HG03159 (cell line): ENCODE measurements at regions not wholly inside any gene's neighbourhood (a gene's known extent, or its start where the extent isn't known, plus 50 kb on each side); places are given as distances from the start of the nearest gene placed in this dataset.
"Not testable (repeated sequence)": the region's sequence is repeated elsewhere in the genome, so short reads cannot be mapped to it uniquely, and the experiment has no call there.

ENCODE experiments used
- ATAC-seq: cut with Tn5 transposase; IDR thresholded peaks from one replicate; pipeline ENCODE4 v1.9.1; 2021; ENCODE audit warnings: mild to moderate bottlenecking, moderate library complexity; ENCODE audit not compliant: unreplicated experiment

DNA sequence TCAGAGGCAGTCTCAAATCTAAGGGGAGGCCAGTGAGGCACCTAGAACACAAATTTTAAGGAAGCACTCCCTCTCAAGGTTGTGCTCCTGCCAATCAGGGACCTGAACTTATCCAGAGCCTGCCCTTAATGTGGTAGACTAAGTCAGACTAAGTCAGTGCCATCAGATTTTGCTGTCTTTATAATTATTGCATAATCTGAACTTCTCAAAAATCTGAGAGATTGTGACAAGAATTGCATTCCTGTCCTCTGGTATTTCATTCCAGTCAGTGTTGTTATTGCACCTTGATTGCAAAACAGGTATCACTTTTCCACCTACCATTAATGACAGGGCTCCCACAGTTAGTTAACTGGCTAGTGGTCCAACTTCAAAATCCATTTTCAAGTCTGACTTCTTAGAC, 197.1 kb upstream of the HCN1 start:
- ATAC-seq: no peak

DNA sequence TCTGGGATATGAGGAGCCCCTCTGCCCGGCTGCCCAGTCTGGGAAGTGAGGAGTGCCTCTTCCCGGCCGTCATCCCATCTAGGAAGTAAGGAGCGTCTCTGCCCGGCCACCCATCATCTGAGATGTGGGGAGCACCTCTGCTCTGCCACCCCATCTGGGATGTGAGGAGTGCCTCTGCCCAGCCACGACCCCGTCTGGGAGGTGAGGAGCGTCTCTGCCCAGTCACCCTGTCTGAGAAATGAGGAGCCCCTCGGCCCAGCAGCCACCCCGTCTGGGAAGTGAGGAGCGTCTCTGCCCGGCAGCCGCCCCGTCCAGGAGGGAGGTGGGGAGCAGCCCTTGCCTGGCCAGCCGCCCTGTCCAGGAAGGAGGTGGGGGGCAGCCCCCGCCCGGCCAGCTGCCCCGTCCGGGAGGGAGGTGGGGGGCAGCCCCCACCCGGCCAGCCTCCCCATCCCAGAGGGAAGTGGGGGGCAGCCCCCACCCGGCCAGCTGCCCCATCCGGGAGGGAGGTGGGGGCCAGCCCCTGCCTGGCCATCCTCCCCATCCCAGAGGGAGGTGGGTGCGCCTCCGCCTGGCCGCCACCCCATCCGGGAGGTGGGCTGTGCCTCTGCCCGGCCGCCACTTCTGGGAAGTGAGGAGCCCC, 194.4 kb upstream of the HCN1 start:
- not testable (repeated sequence) for ATAC-seq

DNA sequence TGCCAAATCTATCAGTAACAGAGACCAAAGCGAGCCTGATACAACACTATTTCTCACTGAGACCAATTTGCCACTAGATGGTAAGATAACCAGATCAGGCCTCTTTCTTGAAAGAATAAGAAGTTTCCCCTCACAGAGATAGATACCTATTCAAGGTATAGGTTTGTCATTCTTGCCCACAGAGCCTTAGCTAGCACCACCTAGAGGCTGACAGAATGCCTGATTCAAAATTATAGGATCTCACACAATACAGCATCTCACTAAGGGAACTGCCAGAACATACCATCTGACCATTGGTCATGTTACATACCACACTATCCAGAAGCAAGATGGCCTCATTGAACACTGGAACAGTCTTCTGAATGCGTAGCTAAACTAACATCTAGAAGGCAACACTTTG, 166.6 kb upstream of the HCN1 start:
- no peak for ATAC-seq

DNA sequence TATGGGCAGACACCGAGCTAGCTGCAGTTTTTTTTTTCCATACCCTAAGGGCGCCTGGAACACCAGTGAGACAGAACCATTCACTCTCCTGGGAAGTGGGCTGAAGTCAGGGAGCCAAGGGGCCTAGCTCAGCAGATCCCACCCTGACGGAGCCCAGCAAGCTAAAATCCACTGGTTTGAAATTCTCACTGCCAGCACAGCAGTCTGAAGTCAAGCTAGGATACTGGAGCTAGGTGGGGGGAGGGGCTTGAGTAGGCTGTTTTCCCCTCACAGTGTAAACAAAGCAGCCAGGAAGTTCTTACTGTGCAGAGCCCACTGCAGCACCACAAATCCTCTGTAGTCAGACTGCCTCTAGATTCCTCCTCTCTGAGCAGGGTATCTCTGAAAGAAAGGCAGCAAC, 151.7 kb upstream of the HCN1 start:
- ATAC-seq: no peak

DNA sequence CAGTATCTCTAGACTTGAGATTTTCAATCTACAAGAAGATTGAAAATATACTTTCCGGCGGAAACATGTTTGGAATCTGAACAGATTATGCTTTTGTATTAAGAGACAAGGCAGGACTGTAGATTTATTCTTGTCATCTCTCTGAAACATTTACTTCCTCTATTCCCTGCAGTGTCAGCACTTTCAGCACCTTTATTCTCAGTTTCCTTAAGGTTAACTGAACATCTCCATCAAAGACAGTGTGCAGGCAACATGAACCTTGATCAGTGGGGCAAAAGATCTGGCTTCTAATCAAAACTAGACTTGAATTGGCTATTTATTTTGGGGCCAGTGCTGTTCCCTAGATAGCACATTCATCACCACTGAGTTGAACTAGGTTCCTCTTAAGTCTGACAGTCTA, 129.9 kb upstream of the HCN1 start:
- no peak for ATAC-seq

DNA sequence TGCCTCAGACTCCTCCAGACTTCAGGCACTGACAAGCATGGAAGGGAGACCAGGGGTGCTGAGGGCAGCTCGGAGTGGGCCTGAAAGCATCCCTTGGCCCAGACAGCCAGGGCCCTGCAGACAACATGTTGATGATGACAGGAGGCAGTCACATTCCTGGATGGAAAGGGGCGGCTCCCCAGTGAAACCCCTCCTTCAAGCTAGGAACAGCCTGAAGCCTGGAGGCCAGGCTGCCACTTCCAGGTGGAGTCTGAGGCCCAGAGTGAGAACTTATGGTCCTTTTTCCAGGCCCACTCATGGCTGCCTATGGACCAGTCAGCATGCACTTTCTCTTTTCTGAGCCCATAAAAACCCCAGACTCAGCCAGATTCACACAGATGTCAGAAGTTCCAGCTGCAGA, 104.2 kb upstream of the HCN1 start:
- ATAC-seq: no peak

DNA sequence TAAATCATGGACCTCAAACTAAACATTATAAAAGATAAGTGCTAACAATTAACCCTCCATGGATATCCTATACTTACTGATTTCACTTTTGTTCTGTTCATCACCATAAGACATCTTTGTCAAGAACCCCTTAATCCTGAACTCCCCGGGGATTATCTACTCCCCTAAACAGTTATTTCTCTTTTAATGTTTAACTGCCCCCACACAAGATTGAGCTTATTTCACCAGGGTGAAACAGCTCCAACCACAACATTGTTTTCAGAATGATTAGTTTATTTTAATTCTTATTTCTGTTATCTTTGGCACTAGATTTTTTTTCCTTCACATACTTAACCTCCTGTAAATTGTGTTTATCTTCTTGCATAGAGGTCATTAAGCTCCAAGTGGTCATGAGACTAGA, 103.2 kb upstream of the HCN1 start:
- no peak for ATAC-seq

DNA sequence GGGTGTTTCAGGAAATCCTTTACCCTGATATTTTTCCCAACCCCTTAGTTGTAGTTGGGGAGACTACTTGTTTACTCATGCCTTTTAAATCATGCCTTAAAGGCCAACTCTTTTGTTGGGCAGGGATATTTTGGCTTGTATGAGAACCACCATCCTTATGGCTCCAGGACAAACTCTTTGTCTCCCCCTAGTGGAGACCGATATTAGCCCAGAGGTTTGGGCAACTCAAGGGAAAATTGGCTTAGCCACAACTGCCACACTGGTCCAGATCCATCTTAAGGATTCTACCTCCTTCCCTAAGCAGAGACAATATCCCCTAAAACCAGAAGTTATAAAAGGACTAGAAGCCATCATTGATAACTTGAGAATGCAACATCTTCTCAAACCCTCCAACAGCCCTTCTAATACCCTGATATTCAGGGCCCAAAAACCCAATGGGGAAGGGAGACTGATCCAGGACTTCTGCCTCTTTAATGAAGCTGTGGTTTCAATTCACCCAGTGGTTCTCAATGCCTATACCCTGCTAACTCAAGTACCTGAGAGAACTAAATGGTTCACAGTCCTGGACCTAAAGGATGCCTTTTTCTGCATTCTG, 100.9 kb upstream of the HCN1 start:
- ATAC-seq: no peak

DNA sequence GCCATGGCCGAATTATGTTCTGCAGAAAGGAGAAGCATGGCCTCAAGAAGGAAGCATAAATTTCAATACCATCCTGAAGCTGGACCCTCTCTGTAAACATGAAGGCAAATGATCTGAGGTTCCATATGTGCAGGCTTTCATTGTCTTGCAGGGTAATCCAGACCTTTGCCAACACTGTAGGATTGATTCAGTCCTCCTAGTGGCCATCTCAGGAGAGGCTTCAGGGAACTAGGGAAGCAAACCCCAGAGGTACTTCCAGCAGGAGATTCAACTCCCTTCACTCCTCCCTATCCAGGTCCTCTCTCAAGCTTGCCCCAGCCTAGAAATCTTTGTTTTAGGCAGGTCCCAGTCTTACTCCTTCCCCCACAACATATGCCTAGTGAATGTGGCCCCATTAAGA, 99.3 kb upstream of the HCN1 start:
- ATAC-seq: no peak

DNA sequence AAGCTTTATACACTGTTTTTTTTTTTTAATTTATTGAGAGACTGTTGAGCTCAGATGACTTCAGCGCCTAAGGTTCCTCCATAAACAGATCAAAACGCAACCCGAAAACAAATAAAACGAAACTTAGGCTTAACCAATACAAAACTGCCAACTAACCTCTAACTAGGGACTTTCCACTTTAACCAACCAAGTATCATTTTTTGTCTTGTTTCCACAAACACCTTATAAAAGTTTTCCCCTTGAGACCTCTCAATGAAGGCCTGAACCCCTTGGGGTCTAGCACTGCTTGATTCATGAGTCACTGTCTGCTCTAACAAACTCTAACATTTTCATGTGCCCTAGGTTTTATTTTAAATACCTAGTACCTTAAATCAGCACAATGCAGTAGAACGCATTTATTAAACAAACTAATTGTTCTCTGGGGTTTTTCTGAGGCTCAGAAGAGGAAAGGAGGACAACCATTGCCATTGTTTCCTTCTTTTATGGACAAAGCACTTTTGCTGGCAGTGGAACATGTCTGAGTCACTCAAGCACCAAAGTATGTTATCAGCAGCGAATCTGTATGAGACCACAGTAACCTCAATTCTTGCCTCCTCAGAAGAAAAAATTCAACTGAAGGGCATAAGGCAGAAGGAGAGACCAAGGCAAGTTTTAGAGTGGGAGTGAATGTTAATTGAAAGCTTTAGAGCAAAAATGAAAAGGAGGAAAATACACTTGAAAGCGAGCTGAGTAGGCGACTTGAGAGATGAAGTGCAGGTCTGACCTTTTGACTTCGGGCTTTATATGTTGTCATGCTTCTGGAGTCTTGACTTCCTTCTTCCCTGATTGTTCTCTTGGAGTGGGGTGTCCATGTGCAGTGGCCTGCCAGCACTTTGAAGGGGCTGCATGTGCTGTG, 97.7 kb upstream of the HCN1 start:
- ATAC-seq: peak; percentile 61

DNA sequence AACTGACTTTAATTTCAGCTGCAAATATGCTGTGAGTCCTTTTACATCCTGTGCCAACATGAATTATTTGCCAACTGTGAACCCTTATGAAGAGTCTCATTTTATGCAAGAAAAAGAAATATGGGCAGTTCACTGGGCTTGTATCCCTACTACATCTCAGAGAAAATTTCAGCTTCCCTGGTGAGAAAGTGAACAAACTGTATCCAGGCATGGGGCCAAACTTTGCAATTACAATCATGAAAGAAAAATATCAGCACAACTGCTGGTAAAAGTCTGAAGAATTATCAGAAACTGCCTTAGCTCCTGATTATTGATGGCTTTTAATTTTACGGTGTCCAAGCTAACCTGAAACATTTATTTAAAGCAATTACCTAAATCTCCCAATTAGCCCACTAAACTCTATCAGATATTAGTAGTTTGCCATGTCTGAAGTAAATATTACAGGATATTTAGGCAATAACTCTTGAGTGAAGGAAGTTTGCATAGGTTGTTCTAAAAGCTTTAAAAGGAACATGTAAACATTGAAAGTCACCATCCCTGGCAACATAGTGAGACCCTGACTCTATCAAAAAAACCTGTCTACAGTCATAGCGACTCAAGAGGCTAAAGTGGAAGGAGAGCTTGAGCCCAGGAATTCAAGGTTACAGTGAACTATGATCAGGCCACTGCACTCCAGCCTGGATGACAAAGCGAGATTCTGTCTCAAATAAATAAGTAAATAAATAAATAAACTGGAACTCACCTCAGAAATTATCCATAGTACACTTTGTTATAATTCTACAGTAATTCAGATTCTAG, 83.9 kb upstream of the HCN1 start:
- ATAC-seq: no peak

DNA sequence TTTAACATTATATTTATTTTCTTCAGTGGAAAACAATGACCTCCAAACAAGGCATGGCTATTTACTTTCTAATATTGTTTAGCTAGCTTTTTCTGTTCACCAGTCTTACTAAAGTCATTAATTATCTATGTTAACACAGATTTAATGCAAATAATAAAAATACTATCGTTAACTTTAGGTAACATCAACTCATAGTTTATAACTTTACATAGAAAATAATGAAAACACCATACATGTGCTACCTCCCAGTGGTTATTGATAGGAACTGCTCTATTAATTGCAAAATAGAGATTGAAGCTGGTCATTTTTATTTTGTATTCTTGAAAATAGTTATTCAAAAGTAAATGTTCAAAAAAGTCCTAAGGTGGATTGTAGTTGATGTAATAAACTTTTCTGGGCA, 78.3 kb upstream of the HCN1 start:
- no peak for ATAC-seq

DNA sequence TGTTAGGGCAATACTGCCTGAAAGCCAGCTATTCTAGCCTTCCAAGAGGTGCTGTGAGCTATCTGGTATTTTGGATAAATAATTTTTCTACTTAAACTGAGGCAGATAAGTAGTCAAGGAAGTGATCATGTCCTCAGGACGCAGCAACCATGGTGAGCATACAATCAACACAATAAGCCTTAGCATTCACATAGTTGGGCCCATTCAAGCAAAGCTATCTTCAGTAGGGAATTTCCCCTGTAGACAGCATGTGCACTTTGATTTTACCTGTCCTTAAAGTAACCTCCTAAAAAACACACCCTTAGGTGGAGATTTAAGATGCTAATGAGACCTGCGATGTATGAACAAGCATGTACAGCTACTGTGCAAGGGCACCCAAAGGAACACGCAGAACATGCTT, 76.2 kb upstream of the HCN1 start:
- ATAC-seq: no peak

DNA sequence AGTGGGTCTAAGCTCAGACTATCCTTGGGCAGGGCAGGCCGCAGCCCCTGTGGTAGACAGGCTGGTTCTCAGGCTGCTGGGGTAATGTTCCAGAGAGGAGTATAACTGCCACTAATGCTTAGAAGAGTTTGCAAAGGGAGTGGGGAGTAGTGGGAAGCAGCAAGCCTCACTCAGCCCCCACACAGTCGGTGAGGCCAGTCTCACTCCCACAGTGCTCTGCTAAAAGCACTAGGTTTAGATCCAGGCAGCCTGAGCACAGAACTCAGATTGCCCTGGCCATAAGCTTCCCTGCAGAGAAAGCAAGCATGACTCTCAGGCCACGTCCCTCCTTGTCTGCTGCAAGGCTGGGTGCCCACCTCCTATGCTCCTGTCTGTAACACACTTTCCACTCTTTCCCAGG, 69.4 kb upstream of the HCN1 start:
- ATAC-seq: no peak

DNA sequence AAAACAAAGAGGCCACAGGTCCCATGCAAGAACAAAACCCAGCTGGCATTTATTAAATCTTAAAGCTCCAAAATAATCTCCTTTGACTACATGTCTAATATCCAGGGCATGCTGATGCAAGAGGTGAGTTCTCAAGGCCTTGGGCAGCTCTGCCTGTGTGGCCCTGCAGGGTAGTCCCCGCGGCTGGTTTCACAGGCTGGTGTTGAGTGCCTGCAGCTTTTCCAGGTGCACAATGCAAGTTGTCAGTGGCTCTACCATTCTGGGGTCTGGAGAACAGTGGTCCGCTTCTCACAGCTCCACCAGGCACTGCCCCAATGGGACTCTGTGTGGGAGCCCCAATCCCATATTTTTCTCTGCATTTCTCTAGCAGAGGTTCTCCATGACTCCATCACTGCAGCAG, 54.4 kb upstream of the HCN1 start:
- no peak for ATAC-seq

DNA sequence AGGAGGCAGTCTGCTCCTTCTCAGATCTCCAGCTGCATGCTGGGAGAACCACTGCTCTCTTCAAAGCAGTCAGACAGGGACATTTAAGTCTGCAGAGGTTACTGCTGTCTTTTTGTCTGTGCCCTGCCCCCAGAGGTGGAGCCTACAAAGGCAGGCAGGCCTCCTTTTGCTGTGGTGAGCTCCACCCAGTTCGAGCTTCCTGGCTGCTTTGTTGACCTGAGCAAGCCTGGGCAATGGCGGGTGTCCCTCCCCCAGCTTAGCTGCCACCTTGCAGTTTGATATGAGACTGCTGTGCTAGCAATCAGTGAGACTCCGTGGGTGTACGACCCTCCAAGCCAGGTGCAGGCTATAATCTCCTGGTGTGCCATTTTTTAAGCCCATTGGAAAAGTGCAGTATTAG, 52.3 kb upstream of the HCN1 start:
- ATAC-seq: not testable (repeated sequence)
